HUES64 (cell line): ENCODE measurements at regions not wholly inside any gene's neighbourhood (a gene's known extent, or its start where the extent isn't known, plus 50 kb on each side); places are given as distances from the start of the nearest gene placed in this dataset.

Source experiments
- H3K27ac ChIP-seq: 2 replicates; pipeline ENCODE4 v1.7.0; 2013; ENCODE audit warnings: low read depth, low read length, inconsistent platforms
- H3K27me3 ChIP-seq: 2 replicates; pipeline ENCODE4 v1.6.1; 2013; ENCODE audit warnings: mild to moderate bottlenecking, low read length; ENCODE audit not compliant: insufficient read depth
- H3K36me3 ChIP-seq: 2 replicates; pipeline ENCODE4 v1.6.1; 2013; ENCODE audit warnings: mild to moderate bottlenecking, low read length; ENCODE audit not compliant: insufficient read depth
- H3K4me1 ChIP-seq: 2 replicates; pipeline ENCODE4 v1.6.1; 2013; ENCODE audit warnings: mild to moderate bottlenecking, low read length, moderate library complexity; ENCODE audit not compliant: insufficient read depth
- H3K4me3 ChIP-seq: 2 replicates; pipeline ENCODE4 v1.5.1; 2013; ENCODE audit warnings: mild to moderate bottlenecking, low read length, moderate library complexity
- H3K9ac ChIP-seq: 2 replicates; pipeline ENCODE4 v1.6.1; 2013; ENCODE audit warnings: mild to moderate bottlenecking, low read depth, low read length
- H3K9me3 ChIP-seq: 2 replicates; pipeline ENCODE4 v1.6.1; 2013; ENCODE audit warnings: low read depth, low read length; ENCODE audit not compliant: insufficient read depth
- WGBS: fragments of 150-250, 120-280 bp; methylation state at CpG from one replicate; pipeline ENCODE4 v1.1.7; 2013; ENCODE audit warnings: missing lambda C conversion rate; 5-methylcytosine and 5-hydroxymethylcytosine counted together

DNA sequence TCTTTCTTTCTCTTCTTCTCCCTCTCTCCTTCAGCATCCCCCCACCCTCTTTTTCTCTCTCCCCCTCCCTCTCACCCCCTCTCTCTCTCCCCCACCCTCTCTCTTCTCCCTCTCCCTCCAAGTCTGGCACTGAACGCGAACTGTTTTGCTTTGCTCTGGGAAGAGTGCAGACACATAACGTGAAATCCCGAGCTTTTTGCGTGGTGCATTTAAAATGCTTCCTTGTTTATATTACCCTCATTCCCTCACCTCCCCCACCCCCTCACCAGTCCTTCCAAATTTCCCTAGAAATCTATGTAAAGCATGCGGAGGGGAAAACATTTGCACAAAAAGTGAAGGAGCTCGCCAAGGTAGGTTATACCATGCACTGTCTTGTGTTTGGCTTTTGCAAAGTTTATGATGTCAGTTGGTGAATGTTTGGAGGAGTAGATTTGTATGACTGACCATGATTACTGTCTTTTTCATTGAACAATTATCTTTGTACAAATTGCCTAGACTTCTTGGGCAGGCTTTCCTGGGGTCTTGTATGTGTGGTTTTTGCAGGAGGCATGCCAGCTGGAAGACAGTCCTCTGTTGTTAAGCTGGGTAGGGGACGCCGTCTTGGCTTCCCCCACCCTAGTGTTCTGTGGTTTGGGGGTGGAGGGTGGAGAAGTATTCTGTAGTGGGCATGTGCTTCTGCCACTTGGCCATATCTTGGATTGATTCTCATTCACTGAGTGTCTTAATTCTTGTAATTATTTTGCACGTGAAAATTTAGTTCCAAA is 123.7 kb upstream of the HSD17B12 start:
- no peaks in the 10 kb centered on the region for H3K36me3 ChIP-seq
- H3K27me3 ChIP-seq = peaks cover 31% of the 10 kb centered on the region
- no peak overlapping the region for H3K9ac ChIP-seq
- H3K9me3 ChIP-seq = no peaks in the 10 kb centered on the region
- no peak overlapping the region for H3K27ac ChIP-seq
- WGBS = 7% methylated on average over 10 of the region's 10 CpGs
- H3K4me3 ChIP-seq = peak overlapping the region; percentile 45
- H3K4me1 ChIP-seq = peaks cover 40% of the 10 kb centered on the region

DNA sequence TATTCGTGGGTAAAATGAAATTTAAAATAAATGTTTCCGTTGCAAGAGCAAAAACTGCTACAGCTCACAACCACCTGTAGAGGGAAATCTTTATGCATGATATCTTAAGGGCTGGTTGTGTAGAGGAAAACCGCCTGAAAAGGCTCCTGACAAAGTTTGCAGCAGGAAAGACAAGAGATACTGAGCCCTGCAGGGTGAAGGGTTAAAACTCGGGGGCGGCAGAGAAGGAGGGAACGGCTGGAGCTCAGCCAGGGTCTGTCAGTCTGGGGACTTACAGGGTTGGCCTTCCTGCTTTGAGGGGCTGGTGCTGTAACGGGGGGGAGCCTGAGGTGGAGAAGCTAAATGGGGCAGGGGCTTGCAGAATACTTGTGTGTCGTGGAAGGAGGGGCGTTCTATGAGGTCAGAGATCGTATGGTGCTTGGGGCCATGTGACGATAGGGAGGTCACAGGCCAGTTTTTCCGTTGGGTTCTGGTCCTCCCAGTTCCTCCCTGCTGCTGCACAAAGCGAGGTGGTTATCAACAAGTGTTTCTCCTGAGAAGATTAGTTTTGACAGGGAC is 122.9 kb upstream of the HSD17B12 start:
- Histone ChIP-seq H3K4me3 (peak overlapping the region; percentile 45), H3K9ac (no peak overlapping the region), H3K9me3 (no peaks in the 10 kb centered on the region), H3K36me3 (no peaks in the 10 kb centered on the region), H3K27me3 (peaks cover 31% of the 10 kb centered on the region), H3K27ac (no peak overlapping the region), H3K4me1 (peaks cover 40% of the 10 kb centered on the region)
- WGBS = 6% methylated on average over 13 of the region's 13 CpGs

DNA sequence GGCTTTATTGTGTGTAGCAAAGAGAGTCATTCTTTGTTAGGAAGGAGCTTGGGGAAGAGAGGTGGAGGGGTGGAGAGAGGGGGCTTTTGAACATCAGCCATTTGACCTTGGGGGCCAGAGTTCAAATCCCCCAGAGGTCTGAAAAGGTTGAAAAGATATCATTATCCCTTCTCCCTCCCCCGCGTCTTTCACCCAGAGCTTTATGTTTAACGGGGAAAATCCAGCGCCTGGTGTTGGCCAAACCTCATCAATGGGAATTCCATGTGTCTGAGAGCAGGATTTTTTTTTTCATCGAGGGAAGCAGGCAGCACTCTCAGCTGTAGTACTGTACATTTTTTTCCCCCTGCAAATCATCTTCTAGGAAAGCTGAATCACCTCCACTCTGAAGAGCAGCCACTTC is 122.4 kb upstream of the HSD17B12 start:
- WGBS = 25% methylated on average over 4 of the region's 5 CpGs
- no peaks in the 10 kb centered on the region for H3K36me3 ChIP-seq
- H3K4me1 ChIP-seq = peaks cover 40% of the 10 kb centered on the region
- no peaks in the 10 kb centered on the region for H3K9me3 ChIP-seq
- no peak overlapping the region; the same call in 1 of the 2 replicates for H3K27ac ChIP-seq
- H3K4me3 ChIP-seq = peak overlapping the region; percentile 45
- H3K27me3 ChIP-seq = peaks cover 31% of the 10 kb centered on the region
- no peak overlapping the region for H3K9ac ChIP-seq

DNA sequence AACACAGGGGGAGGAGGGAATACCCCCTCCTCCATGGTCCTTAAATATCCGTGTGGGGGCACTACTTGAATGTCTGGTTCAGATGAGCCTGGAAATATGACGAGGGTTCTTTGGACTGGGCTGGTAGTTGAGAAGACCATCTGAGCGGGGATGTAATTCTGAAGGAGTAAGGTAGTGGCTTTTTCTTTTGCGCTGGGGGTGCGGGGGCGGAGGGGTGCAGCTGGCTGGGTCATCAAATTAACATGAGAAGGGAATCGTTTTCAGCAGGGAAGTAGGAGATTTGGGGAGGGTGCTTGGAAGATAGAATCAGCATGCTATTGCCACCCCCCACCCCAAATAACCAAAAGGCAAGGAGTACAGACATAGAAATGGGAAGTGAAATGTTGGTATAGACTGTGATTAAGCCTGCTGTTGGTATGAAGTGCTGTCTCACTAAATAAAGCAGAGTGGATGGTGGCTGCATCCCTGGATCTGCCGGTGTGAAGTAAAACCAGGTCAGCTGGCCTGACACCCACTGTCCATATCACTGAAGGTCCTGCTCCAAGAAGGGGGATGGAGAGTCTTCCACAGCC is 121.9 kb upstream of the HSD17B12 start:
- no peaks in the 10 kb centered on the region for H3K9me3 ChIP-seq
- peak overlapping the region; percentile 45 for H3K4me3 ChIP-seq
- H3K36me3 ChIP-seq = no peaks in the 10 kb centered on the region
- 16% methylated on average over 7 of the region's 8 CpGs for WGBS
- peaks cover 31% of the 10 kb centered on the region for H3K27me3 ChIP-seq
- H3K4me1 ChIP-seq = peaks cover 40% of the 10 kb centered on the region
- H3K9ac ChIP-seq = no peak overlapping the region
- H3K27ac ChIP-seq = no peak overlapping the region; the same call in 1 of the 2 replicates

DNA sequence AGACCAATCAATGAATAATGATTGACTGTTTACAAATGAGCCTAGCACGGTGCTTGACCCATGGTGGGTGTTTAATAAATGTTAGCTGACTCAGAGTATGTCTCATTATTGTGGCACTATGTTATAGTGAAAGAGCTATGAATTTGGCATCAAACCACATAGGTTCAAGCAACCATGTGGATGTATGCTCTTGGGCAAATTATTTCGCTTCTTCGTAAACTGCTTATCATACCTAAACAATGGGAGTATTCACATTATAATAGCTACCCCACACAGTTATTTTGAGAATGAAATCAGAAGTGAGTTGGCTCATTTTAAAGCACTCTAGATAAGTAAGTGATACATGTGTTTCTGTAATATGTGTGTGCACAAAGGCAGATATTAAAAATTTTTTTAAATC is 118.7 kb upstream of the HSD17B12 start:
- no peak overlapping the region for H3K27ac ChIP-seq

DNA sequence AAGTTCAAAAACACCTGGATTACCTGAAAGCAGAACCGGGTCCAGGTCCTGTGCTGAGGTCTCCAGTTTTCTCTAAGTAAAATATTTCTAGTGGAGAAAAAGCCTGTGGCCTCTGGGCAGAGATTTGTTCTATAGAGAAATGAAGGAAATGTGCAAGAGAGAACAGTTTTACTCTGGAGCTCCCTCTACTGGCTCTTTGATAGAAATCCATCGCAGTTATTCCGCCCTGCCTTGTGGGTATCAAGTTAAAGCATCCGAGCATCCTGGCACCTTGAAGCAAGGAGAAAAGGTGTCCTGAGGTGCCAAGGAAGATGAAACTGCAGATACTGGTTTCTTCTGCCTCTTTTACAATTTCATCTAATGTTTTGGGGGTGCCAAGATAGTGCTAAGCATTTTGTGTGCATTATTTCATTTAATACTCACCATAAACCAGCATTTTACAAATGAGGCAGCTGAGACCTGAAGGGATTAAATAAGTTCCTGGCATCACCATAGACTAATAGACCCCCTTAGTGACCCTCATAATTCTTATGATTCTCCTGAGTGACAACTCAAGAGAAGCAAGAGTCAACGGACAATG is 113.1 kb upstream of the HSD17B12 start:
- Histone ChIP-seq H3K36me3 (no peaks in the 10 kb centered on the region), H3K4me1 (no peaks in the 10 kb centered on the region), H3K9me3 (no peaks in the 10 kb centered on the region), H3K9ac (no peak overlapping the region), H3K27me3 (peaks cover 43% of the 10 kb centered on the region), H3K4me3 (no peak overlapping the region), H3K27ac (no peak overlapping the region)
- 27% methylated on average over 5 of the region's 5 CpGs for WGBS

More for the DNA sequence above, 118.7 kb upstream of the HSD17B12 start:
- Histone ChIP-seq H3K9ac (no peak overlapping the region), H3K4me3 (no peak overlapping the region), H3K9me3 (no peaks in the 10 kb centered on the region), H3K4me1 (peaks cover 23% of the 10 kb centered on the region), H3K27me3 (peaks cover 20% of the 10 kb centered on the region), H3K36me3 (no peaks in the 10 kb centered on the region)
- WGBS = 89% methylated on average over 1 of the region's 3 CpGs

DNA sequence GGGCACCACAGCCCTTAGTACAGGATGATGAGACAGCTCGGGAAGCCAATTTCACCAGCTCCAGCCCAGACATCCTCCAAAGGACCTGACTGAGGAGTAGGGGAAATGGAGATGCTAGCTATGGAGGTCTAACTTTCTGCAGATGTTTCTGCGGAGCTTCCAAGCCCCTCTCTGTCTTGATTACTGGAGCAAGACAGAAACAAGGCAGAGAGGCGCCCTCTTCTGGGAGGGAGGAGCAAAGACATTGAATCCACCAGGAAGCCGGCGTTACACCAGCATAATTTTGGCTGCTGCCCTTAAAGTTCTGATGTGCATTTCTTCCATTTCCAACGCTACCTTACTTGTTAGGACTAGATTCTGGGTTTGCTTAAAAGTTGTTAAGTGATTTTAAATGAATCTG is 107.3 kb upstream of the HSD17B12 start:
- Histone ChIP-seq H3K4me3 (no peak overlapping the region), H3K36me3 (no peaks in the 10 kb centered on the region), H3K9me3 (no peaks in the 10 kb centered on the region), H3K9ac (no peak overlapping the region), H3K27ac (no peak overlapping the region), H3K27me3 (peaks cover 96% of the 10 kb centered on the region), H3K4me1 (peaks cover 6% of the 10 kb centered on the region; the same call in 1 of the 2 replicates)
- 16% methylated on average over 5 of the region's 6 CpGs for WGBS

DNA sequence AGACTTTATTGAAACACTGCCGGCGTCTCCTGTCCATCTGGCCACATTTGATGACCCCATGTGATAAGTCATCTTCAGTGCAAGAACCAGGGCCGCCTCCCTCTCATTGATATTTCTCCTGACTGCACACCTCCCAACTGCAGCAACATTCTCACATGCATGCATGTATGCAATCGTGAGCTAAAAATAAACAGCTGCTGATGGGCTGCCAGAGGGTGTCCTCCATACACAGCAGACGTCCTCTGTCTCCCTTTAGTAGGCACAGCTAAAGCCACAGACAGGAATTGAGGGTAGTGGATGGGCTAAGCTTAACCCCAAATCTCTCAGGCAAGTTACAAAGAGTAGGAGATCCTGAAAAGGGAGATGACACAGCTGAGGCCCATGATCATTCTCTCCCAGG is 106.7 kb upstream of the HSD17B12 start:
- peaks cover 96% of the 10 kb centered on the region for H3K27me3 ChIP-seq
- no peaks in the 10 kb centered on the region for H3K36me3 ChIP-seq
- WGBS = 65% methylated on average over 5 of the region's 5 CpGs
- H3K4me1 ChIP-seq = peaks cover 6% of the 10 kb centered on the region; the same call in 1 of the 2 replicates
- no peaks in the 10 kb centered on the region for H3K9me3 ChIP-seq
- H3K27ac ChIP-seq = no peak overlapping the region
- H3K9ac ChIP-seq = no peak overlapping the region
- no peak overlapping the region for H3K4me3 ChIP-seq

DNA sequence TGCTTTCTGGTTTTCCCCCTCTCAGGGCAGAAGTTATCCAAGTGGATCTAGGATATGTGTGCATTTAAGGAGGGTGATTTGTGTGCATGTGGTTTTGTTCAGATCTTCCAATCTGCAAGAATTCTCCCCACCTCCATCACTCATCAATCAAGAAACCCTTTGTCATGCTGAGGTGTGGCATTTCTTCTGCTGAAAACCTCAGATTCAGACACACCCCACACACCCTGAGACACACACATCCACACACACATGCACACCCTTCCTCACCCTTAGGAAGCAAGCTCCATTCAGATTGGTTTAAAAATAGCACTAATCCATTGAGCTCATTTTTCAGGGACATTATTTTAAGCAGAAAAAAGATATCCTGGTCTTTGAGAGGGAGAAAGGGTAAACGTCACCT is 106.1 kb upstream of the HSD17B12 start:
- Histone ChIP-seq H3K9ac (no peak overlapping the region), H3K27ac (no peak overlapping the region), H3K36me3 (no peaks in the 10 kb centered on the region), H3K4me1 (peaks cover 6% of the 10 kb centered on the region; the same call in 1 of the 2 replicates), H3K9me3 (no peaks in the 10 kb centered on the region), H3K27me3 (peaks cover 95% of the 10 kb centered on the region), H3K4me3 (no peak overlapping the region; the same call in 1 of the 2 replicates)
- WGBS = 30% methylated on average over 1 of the region's 1 CpG

DNA sequence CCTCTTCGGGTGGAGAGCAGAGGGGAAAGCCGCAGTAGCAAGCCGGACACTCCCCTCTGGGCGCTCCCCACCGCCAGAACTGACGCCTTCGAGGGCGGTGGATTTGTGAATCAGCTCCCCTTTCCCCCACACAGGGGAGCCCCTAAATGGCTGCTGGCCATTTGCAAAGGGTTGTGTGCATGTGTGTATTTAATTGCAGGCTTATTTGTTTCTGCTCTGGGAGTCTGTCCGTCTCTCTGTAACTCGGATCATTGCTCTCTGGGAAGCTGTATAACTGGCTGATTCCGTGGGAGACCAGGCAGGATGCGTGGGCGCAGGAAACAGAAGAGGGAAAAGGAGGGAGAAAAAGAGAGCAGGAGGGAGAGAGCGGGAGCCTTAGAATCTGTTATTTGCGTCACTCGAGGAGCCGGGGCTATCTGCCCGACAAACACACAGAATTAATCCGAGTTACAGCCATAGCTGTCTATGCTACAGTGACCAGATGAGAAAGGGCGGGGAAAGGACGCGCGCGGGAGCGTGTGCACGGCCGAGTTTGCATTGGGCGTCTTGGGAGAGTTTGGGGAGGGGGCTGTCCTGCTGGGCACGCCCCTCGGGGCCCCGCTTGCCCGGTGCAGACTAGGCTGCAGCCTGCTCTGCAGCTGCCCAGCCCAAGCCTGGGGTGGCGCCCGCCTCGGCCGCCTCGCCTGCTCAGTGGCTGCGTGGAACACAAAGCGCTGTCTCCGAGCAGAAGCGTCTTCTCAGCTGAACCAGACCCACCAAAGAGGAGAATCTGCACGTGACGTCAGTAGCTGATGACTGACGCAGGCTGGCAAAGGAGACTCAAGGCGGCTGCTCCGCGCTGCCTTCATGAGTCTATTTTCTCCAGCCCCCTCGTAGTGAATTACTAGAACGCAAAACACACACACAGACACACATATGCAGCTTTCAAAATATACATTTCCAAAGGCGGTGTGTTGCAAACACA is 105.3 kb upstream of the HSD17B12 start:
- no peak overlapping the region for H3K27ac ChIP-seq
- H3K9ac ChIP-seq = no peak overlapping the region
- WGBS = 2% methylated on average over 48 of the region's 50 CpGs
- H3K36me3 ChIP-seq = no peaks in the 10 kb centered on the region
- H3K9me3 ChIP-seq = no peaks in the 10 kb centered on the region
- peaks cover 6% of the 10 kb centered on the region; the same call in 1 of the 2 replicates for H3K4me1 ChIP-seq
- peaks cover 98% of the 10 kb centered on the region for H3K27me3 ChIP-seq
- peak overlapping the region; percentile 54 for H3K4me3 ChIP-seq
